ENCODE measurements at regions not wholly inside any gene's neighbourhood (a gene's known extent, or its start where the extent isn't known, plus 50 kb on each side); places are given as distances from the start of the nearest gene placed in this dataset.

- TF ChIP-seq POLR2A (IDR thresholded peaks at IDR 0.05) (no peak), CTCF (IDR thresholded peaks at IDR 0.05) (no peak), EP300 (IDR thresholded peaks at IDR 0.05) (no peak)
Observed at GRCh38 chr4:33334416-33334815, 2614.2 kb downstream of the PCDH7 start.
